ENCODE measurements at regions not wholly inside any gene's neighbourhood (a gene's known extent, or its start where the extent isn't known, plus 50 kb on each side); places are given as distances from the start of the nearest gene placed in this dataset.

GRCh38 chrX:113892891-113893290 lies 691.0 kb upstream of the HTR2C start (continued):
- TF ChIP-seq, protein P1, sequence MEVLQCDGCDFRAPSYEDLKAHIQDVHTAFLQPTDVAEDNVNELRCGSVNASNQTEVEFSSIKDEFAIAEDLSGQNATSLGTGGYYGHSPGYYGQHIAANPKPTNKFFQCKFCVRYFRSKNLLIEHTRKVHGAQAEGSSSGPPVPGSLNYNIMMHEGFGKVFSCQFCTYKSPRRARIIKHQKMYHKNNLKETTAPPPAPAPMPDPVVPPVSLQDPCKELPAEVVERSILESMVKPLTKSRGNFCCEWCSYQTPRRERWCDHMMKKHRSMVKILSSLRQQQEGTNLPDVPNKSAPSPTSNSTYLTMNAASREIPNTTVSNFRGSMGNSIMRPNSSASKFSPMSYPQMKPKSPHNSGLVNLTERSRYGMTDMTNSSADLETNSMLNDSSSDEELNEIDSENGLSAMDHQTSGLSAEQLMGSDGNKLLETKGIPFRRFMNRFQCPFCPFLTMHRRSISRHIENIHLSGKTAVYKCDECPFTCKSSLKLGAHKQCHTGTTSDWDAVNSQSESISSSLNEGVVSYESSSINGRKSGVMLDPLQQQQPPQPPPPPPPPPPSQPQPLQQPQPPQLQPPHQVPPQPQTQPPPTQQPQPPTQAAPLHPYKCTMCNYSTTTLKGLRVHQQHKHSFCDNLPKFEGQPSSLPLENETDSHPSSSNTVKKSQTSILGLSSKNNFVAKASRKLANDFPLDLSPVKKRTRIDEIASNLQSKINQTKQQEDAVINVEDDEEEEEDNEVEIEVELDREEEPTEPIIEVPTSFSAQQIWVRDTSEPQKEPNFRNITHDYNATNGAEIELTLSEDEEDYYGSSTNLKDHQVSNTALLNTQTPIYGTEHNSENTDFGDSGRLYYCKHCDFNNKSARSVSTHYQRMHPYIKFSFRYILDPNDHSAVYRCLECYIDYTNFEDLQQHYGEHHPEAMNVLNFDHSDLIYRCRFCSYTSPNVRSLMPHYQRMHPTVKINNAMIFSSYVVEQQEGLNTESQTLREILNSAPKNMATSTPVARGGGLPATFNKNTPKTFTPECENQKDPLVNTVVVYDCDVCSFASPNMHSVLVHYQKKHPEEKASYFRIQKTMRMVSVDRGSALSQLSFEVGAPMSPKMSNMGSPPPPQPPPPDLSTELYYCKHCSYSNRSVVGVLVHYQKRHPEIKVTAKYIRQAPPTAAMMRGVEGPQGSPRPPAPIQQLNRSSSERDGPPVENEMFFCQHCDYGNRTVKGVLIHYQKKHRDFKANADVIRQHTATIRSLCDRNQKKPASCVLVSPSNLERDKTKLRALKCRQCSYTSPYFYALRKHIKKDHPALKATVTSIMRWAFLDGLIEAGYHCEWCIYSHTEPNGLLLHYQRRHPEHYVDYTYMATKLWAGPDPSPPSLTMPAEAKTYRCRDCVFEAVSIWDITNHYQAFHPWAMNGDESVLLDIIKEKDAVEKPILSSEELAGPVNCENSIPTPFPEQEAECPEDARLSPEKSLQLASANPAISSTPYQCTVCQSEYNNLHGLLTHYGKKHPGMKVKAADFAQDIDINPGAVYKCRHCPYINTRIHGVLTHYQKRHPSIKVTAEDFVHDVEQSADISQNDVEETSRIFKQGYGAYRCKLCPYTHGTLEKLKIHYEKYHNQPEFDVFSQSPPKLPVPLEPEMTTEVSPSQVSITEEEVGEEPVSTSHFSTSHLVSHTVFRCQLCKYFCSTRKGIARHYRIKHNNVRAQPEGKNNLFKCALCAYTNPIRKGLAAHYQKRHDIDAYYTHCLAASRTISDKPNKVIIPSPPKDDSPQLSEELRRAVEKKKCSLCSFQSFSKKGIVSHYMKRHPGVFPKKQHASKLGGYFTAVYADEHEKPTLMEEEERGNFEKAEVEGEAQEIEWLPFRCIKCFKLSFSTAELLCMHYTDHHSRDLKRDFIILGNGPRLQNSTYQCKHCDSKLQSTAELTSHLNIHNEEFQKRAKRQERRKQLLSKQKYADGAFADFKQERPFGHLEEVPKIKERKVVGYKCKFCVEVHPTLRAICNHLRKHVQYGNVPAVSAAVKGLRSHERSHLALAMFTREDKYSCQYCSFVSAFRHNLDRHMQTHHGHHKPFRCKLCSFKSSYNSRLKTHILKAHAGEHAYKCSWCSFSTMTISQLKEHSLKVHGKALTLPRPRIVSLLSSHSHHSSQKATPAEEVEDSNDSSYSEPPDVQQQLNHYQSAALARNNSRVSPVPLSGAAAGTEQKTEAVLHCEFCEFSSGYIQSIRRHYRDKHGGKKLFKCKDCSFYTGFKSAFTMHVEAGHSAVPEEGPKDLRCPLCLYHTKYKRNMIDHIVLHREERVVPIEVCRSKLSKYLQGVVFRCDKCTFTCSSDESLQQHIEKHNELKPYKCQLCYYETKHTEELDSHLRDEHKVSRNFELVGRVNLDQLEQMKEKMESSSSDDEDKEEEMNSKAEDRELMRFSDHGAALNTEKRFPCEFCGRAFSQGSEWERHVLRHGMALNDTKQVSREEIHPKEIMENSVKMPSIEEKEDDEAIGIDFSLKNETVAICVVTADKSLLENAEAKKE (CRISPR knock-in tag; IDR thresholded peaks at IDR 0.05): no peak

GRCh38 chrX:113892401-113892800 lies 691.5 kb upstream of the HTR2C start:
- no peaks in the 10 kb centered on the region for H3K4me1 Mint-ChIP-seq
- no peaks in the 10 kb centered on the region for H3K9me2 ChIP-seq (ENCODE audit: insufficient read depth)
- H3K36me3 ChIP-seq (ENCODE audit: insufficient read depth): no peaks in the 10 kb centered on the region
- H3K27me3 ChIP-seq (ENCODE audit: insufficient read depth): no peaks in the 10 kb centered on the region
- no peaks in the 10 kb centered on the region for H4K20me1 ChIP-seq (replicated peaks; ENCODE audit: insufficient read depth)
- no peak overlapping the region for H3K4me3 Mint-ChIP-seq
- no peak overlapping the region for H3K27ac Mint-ChIP-seq
- H3K4me2 ChIP-seq: no peak overlapping the region
- no peak overlapping the region for H3K27ac ChIP-seq (ENCODE audit: low read depth)
- peaks cover 2% of the 10 kb centered on the region for H3K27me3 Mint-ChIP-seq (ENCODE audit: insufficient read depth, low read depth, poor library complexity)
- no peak overlapping the region for H3K4me3 ChIP-seq
- no peak overlapping the region for H2AFZ ChIP-seq
- ATAC-seq (no peak), DNase-seq (ENCODE audit: low spot score) (no peak)
- no peaks in the 10 kb centered on the region; the same call in 2 of the 3 replicates for H3K9me3 Mint-ChIP-seq
- TF ChIP-seq ZNF114 (CRISPR knock-in tag; IDR thresholded peaks at IDR 0.05) (no peak), CTCF (conservative IDR thresholded peaks at IDR 0.05; ENCODE audit: low read depth in 2 of 2) (no peak), ZNF331 (CRISPR knock-in tag; IDR thresholded peaks at IDR 0.05; ENCODE audit: low read depth) (no peak), JUNB (IDR thresholded peaks at IDR 0.05; ENCODE audit: unreplicated experiment) (no peak), STAT1 (IDR thresholded peaks at IDR 0.05; ENCODE audit: unreplicated experiment) (no peak), REST (IDR thresholded peaks at IDR 0.05; ENCODE audit: unreplicated experiment) (no peak), EZH2phosphoT487 (IDR thresholded peaks at IDR 0.05; ENCODE audit: unreplicated experiment) (no peak), EZH2 (IDR thresholded peaks at IDR 0.05; ENCODE audit: low read depth, unreplicated experiment) (no peak), NANOG (IDR thresholded peaks at IDR 0.05; ENCODE audit: borderline replicate concordance) (no peak)
- TF ChIP-seq, protein P2, sequence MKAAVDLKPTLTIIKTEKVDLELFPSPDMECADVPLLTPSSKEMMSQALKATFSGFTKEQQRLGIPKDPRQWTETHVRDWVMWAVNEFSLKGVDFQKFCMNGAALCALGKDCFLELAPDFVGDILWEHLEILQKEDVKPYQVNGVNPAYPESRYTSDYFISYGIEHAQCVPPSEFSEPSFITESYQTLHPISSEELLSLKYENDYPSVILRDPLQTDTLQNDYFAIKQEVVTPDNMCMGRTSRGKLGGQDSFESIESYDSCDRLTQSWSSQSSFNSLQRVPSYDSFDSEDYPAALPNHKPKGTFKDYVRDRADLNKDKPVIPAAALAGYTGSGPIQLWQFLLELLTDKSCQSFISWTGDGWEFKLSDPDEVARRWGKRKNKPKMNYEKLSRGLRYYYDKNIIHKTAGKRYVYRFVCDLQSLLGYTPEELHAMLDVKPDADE (IDR thresholded peaks at IDR 0.05): no peak
- H3K79me2 ChIP-seq (replicated peaks; ENCODE audit: insufficient read depth): no peaks in the 10 kb centered on the region
- no peaks in the 10 kb centered on the region for H3F3A ChIP-seq (replicated peaks; ENCODE audit: low read depth)
- H3K4me1 ChIP-seq (ENCODE audit: insufficient read depth): no peaks in the 10 kb centered on the region
- H3K36me3 Mint-ChIP-seq (ENCODE audit: low read depth): peaks cover 2% of the 10 kb centered on the region; the same call in 2 of the 3 replicates

All from GM23338 (cell line).